ENCODE measurements at regions not wholly inside any gene's neighbourhood (a gene's known extent, or its start where the extent isn't known, plus 50 kb on each side); places are given as distances from the start of the nearest gene placed in this dataset.
"Not testable (repeated sequence)": the region's sequence is repeated elsewhere in the genome, so short reads cannot be mapped to it uniquely, and the experiment has no call there.

GRCh38 chrX:125678258-125678657 is 358.6 kb downstream of the TEX13C start:
- no peak for DNase-seq (ENCODE audit: low spot score)

DNA sequence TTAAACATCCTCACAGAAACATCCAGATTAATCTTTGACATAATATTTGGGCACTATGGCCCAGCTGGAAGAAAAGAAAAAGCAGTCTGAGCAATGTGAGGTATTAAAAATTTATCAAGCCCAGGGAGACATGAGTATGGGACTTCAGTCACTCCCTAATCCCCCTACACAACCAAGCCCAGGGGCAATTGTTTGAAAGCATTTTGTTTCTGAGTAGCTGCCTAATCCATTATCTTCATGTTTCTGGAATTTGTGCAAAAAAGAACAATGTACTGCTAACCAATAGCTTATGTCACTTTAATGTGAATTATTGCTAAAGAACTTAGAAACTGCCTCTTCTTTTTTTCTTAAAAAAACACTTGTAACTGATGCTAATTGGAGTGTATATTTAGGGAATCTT is 360.7 kb downstream of the TEX13C start:
- DNase-seq (ENCODE audit: low spot score), result no peak

- DNase-seq (ENCODE audit: low spot score), result no peak
Observed at GRCh38 chrX:125681058-125681457, 361.4 kb downstream of the TEX13C start.

DNA sequence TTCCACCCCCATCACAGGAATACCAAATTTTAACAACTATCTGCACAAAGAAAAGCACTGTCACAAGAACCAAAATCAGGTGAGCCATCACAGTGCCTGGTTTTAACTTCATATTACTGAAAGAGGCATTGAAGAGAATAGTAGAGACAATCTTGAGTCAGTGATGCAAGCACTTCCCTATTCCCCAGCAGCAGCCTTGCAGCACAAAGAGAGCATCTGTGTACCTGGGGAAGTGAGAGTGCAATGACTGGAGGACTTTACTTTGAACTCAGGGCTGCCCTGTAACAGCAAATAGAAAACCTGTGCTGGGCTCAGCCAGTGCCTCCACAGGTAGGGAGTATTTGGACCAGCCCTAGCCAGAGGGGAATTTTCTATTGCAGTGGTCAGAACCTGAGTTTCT is 361.8 kb downstream of the TEX13C start:
- peak; percentile 1 for DNase-seq (ENCODE audit: low spot score)

DNA sequence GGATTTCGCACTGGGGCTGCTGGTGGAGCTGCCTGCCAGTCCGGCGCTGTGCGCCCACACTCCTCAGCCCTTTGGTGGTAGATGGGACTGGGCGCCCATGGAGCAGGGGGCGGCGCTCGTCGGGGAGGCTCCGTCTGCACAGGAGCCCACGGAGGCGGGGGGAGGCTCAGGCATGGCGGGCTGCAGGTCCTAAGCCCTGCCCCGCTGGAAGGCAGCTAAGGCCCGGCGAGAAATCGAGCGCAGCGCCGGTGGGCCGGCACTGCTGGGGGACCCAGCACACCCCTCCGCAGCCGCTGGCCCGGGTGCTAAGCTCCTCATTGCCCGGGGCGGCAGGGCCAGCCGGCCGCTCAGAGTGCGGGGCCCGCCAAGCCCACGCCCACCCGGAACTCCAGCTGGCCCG is 370.9 kb downstream of the TEX13C start:
- not testable (repeated sequence) for DNase-seq (ENCODE audit: low spot score)

DNA sequence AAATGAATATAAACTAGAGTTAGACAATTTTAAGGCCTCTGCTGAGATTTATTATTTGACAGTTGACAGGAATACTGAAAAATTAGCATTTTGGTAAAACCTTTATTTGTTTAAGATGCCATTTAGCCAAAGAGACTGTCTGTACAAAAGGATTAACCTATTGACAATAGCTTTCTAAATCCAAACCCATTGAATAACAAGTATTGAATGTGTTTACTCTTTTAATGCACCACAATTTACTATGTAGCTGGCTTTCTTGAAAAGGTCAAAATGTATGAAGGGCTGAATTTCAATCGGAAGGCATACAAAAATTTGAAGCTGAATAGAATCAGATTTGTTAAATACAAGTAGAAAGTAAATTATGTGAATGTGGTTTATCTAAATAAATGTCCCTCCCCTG is 374.5 kb downstream of the TEX13C start:
- DNase-seq (ENCODE audit: low spot score), result no peak

DNA sequence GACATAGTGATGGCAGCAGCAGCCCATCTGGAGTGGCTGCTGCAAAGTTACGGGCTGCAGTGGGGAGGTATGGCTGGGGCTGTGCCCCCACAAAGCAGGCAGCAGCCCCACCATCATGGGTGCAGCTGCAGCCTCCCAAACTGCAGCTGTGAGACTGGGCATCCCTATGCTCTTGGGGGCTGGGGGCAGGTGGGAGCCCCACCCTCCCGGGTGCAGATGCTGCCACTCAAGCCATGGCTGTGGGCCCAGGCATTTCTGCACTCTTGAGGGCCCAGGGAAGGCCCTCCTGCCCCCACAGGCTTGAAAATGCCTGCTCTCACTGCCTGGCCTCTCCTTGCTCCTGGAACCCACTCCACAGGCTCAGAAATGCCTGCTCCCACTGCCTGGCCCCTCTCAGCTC is 389.4 kb downstream of the TEX13C start:
- DNase-seq (ENCODE audit: low spot score), result no peak

GRCh38 chrX:125709532-125709931 is 389.9 kb downstream of the TEX13C start:
- DNase-seq (ENCODE audit: low spot score), result no peak

DNA sequence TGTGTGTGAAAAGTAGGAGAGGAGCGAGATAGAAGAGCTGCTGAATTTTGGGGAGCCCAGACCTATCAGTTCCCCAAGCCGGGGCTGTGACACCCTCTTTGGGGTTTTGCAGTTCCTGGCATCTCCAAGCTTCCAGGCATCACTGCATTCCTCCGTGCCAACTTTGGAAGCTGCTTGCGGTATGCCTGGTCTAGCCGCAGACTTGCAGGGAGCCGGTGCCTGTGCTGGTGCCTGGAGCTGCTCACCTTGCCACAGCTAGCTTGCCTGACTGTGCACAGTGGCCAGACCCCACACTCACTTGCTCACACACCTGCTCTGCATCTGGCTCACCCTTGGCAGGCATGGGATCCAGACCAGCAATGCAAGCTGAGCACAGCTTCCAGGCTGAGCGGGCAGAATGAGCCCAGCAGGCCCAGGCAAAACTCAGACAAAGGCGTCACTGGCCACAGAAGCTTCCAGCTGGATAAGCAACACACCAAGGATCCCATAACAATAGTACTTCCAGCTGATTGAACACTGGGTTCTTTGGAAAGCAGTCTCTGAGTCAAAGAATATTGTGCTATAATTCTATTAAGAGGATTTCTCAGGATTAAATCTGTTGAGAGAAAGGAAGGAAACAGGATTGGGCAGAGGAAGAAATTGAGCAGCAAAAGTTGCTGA is 390.9 kb downstream of the TEX13C start:
- no peak for DNase-seq (ENCODE audit: low spot score)

- no peak for DNase-seq (ENCODE audit: low spot score)
Observed at GRCh38 chrX:125711103-125711502, 391.4 kb downstream of the TEX13C start.

- DNase-seq (ENCODE audit: low spot score), result no peak
Observed at GRCh38 chrX:125713633-125714032, 394.0 kb downstream of the TEX13C start.

DNA sequence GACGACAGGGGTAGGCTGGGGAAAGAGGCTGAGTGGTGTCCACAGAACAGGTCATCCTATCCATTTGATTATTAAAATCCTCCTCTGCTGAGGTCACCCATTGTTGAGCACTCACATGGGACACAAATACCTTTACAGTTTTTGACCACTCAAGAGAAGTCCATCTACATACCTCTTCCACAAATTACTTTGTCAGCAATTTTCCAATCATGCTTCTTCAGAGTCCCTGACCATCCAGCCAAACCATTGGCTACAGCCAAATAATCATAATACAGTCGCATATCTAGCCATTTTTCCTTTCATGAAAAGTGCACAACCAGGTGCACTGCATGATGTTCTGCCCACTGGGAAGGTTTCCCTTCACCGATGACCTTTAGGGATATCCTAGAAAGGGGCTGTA is 407.4 kb downstream of the TEX13C start:
- no peak for DNase-seq (ENCODE audit: low spot score)

- DNase-seq (ENCODE audit: low spot score), result no peak
Observed at GRCh38 chrX:125736008-125736729, 416.5 kb downstream of the TEX13C start.

GRCh38 chrX:125742811-125743210 is 423.1 kb downstream of the TEX13C start:
- no peak for DNase-seq (ENCODE audit: low spot score)

DNA sequence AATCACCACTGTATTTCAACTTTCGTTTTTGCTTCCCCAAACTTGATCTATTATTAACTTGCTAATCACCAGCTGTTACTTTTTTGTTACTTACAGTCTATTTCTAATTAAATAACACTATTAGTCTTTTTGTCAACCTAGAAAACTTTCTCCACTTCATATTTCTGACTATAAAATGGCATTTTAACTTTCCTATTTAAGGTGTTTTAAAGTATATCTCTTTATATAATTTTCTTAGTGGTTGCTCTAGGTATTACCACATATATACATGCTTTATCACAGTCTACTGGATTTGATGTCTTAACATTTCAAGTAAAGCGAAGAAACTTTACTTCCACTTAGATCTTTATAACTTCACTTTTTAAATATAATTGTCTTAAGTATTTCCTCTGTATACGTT is 421.2 kb downstream of the DCAF12L2 start:
- DNase-seq (ENCODE audit: low spot score), result no peak

- DNase-seq (ENCODE audit: low spot score), result no peak
Observed at GRCh38 chrX:125757794-125758564, 408.1 kb downstream of the DCAF12L2 start.

DNA sequence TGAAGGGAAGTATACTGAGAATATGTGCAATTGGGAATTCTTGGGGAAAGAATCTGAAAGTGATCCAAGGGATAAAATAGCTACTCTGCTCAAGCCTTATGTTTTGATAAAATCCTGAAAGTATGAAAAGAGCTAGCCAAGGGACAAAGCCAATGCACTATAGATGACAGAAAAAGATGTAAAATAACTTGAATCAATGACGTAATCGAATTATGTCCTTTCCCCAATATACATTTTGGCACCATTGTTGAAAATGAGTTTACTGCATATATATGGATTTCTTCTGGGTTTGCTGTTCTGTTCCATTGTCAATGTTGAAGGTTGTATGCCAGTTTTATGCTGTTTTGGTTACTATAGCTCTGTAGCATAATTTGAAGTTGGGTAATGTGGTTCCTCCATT is 407.3 kb downstream of the DCAF12L2 start:
- no peak for DNase-seq (ENCODE audit: low spot score)

- DNase-seq (ENCODE audit: low spot score), result no peak
Observed at GRCh38 chrX:125762954-125763353, 403.1 kb downstream of the DCAF12L2 start.

DNA sequence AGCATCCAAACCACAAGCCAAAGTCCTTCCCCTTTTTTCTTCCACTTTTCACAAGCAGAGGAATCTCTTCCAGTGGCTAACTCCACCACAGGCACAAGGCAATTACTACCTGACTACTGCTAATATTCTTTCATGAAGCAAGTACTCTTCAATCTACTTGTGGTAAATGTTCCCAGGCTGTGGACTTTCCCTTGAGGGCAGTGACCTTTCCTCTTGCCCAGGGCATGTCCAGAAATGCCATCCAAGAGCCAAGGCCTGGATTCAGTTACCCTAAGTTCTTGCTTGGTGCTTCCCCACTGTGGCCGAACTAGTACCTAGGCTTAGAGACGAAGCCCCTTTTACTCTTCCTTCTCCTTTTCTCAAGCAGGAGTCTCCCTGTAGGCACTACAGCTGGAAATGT is 400.7 kb downstream of the DCAF12L2 start:
- no peak for DNase-seq (ENCODE audit: low spot score)

GRCh38 chrX:125769628-125770027 is 396.5 kb downstream of the DCAF12L2 start:
- DNase-seq (ENCODE audit: low spot score), result no peak

- no peak for DNase-seq (ENCODE audit: low spot score)
Observed at GRCh38 chrX:125778261-125778660, 387.8 kb downstream of the DCAF12L2 start.

DNA sequence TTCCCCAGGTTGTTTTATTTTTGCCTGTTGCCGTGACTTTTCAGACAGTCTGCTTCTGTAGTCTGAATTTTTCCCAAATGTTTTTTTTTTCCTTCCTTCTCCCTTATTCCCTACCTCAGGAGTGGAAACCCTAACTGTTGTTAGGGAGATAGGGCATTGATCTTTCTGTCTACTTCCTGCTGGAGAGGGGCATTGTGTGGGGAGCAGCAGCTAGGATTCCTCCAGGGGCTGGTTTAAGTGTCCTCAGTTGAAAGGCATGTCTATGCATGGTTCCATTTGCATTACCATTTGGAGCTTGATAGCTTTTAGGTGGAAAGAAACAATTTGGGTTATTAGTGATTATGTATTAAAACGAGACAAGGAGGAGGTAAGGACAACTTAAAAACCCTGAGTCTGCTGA is 383.9 kb downstream of the DCAF12L2 start:
- no peak for DNase-seq (ENCODE audit: low spot score)

DNA sequence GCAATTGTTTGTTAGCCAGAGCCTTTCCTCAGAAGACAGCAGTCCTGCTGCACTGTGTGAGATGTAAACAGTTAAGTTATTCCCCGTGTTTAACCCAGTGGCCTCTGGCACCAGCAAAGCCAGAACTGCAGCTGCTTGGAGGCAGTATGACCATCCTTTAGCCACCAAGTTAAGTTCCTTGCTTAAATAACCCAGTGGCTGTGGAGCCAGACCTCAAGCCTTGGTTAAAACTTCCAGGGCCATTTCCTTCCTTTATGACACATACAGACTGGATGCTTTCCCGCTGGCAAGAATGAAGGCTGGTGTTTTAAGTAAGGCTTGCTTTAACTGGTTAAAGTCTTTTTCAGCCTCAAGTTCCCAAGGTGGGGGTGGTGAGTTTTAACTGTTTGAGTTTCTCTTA is 379.8 kb downstream of the DCAF12L2 start:
- no peak for DNase-seq (ENCODE audit: low spot score)
